ENCODE measurements at regions not wholly inside any gene's neighbourhood (a gene's known extent, or its start where the extent isn't known, plus 50 kb on each side); places are given as distances from the start of the nearest gene placed in this dataset.

GRCh38 chr15:88725305-88726210, 77.7 kb upstream of the ACAN start:
- no peak for TF ChIP-seq CTCF (IDR thresholded peaks at IDR 0.05; ENCODE audit: borderline replicate concordance, extremely low read depth, insufficient read depth)
- intact Hi-C loops (cut with DNase I): no loop called here
- Histone ChIP-seq H3K9ac (ENCODE audit: low read length in 3 of 3) (no peak overlapping the region), H3K4me1 (ENCODE audit: control insufficient read depth in 2 of 3, insufficient read depth in 2 of 3, low read depth in 1 of 3, low read length in 3 of 3) (no peaks in the 10 kb centered on the region), H3K27me3 (ENCODE audit: control insufficient read depth, insufficient read depth, low read length) (no peaks in the 10 kb centered on the region), H3K27ac (ENCODE audit: low read depth in 2 of 2, low read length in 2 of 2) (no peak overlapping the region), H3K9me3 (ENCODE audit: control insufficient read depth in 2 of 3, insufficient read depth in 1 of 3, low read length in 3 of 3) (no peaks in the 10 kb centered on the region), H3K36me3 (ENCODE audit: control insufficient read depth in 2 of 3, insufficient read depth in 3 of 3, low read length in 3 of 3) (no peaks in the 10 kb centered on the region), H3K4me3 (ENCODE audit: low read length in 3 of 3) (no peak overlapping the region)
- FAIRE-seq: no peak
- DNase-seq: no peak

GRCh38 chr15:88727439-88727838, 75.8 kb upstream of the ACAN start:
- intact Hi-C loops (cut with DNase I): no loop called here
- DNase-seq: no peak

GRCh38 chr15:88729581-88729980, 73.7 kb upstream of the ACAN start:
- Histone ChIP-seq H3K4me1 (ENCODE audit: control insufficient read depth in 2 of 3, insufficient read depth in 2 of 3, low read depth in 1 of 3, low read length in 3 of 3) (no peaks in the 10 kb centered on the region), H3K27ac (ENCODE audit: low read depth in 2 of 2, low read length in 2 of 2) (no peak overlapping the region), H3K36me3 (ENCODE audit: control insufficient read depth in 2 of 3, insufficient read depth in 3 of 3, low read length in 3 of 3) (no peaks in the 10 kb centered on the region), H3K9ac (ENCODE audit: low read length in 3 of 3) (no peak overlapping the region), H3K9me3 (ENCODE audit: control insufficient read depth in 2 of 3, insufficient read depth in 1 of 3, low read length in 3 of 3) (no peaks in the 10 kb centered on the region), H3K27me3 (ENCODE audit: control insufficient read depth, insufficient read depth, low read length) (no peaks in the 10 kb centered on the region), H3K4me3 (ENCODE audit: low read length in 3 of 3) (no peak overlapping the region)
- FAIRE-seq: no peak
- no peak for DNase-seq
- intact Hi-C loops (cut with DNase I): no loop called here
- no peak for TF ChIP-seq CTCF (IDR thresholded peaks at IDR 0.05; ENCODE audit: borderline replicate concordance, extremely low read depth, insufficient read depth)

More at GRCh38 chr15:88727439-88727838, 75.8 kb upstream of the ACAN start:
- Histone ChIP-seq H3K36me3 (ENCODE audit: control insufficient read depth in 2 of 3, insufficient read depth in 3 of 3, low read length in 3 of 3) (no peaks in the 10 kb centered on the region), H3K9me3 (ENCODE audit: control insufficient read depth in 2 of 3, insufficient read depth in 1 of 3, low read length in 3 of 3) (no peaks in the 10 kb centered on the region), H3K4me3 (ENCODE audit: low read length in 3 of 3) (no peak overlapping the region), H3K27me3 (ENCODE audit: control insufficient read depth, insufficient read depth, low read length) (no peaks in the 10 kb centered on the region), H3K27ac (ENCODE audit: low read depth in 2 of 2, low read length in 2 of 2) (no peak overlapping the region), H3K9ac (ENCODE audit: low read length in 3 of 3) (no peak overlapping the region), H3K4me1 (ENCODE audit: control insufficient read depth in 2 of 3, insufficient read depth in 2 of 3, low read depth in 1 of 3, low read length in 3 of 3) (no peaks in the 10 kb centered on the region)
- FAIRE-seq: no peak
- TF ChIP-seq CTCF (IDR thresholded peaks at IDR 0.05; ENCODE audit: borderline replicate concordance, extremely low read depth, insufficient read depth): no peak

Measured in kidney (tissue), 13 donors.